ENCODE measurements at regions not wholly inside any gene's neighbourhood (a gene's known extent, or its start where the extent isn't known, plus 50 kb on each side); places are given as distances from the start of the nearest gene placed in this dataset.

DNA sequence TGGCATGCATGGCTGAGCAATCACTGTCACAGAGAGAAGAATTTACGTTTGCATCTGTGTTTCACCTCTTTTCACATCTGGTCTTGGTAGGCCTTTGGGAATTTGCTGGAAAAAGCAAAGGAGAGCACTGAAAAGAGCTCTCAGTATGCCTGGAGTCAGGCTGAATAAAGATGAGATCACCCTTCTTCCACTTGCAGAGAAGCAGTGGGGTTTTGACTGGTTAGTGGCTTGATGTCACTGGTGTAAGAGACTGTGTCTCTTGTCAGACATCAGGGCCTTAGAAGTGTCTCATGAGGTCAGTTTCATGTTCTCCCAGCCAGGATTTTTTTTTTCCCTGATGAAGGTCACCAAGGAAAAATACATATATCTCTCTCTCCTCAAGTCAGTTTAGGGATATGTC is 353.8 kb downstream of the INSIG2 start:
- Histone ChIP-seq H3K27me3 (ENCODE audit: insufficient read depth, low read depth, low read length) (no peaks in the 10 kb centered on the region), H2AFZ (ENCODE audit: low read depth, low read length) (no peak overlapping the region), H3K9me3 (ENCODE audit: low read length) (no peaks in the 10 kb centered on the region), H3K79me2 (replicated peaks; ENCODE audit: insufficient read depth, low read length) (no peaks in the 10 kb centered on the region), H3F3A (ENCODE audit: insufficient read depth, low read length, poor library complexity, severe bottlenecking) (no peaks in the 10 kb centered on the region), H3K36me3 (ENCODE audit: insufficient read depth, low read length) (no peaks in the 10 kb centered on the region), H3K9me2 (ENCODE audit: insufficient read depth, low read length) (no peaks in the 10 kb centered on the region), H4K20me1 (ENCODE audit: insufficient read depth) (no peaks in the 10 kb centered on the region), H3K4me3 (ENCODE audit: low read length) (no peak overlapping the region), H3K9ac (ENCODE audit: low read length) (no peak overlapping the region), H3K4me2 (ENCODE audit: low read length) (no peak overlapping the region), H3K27ac (ENCODE audit: low read length) (no peak overlapping the region)
- TF ChIP-seq EZH2 (IDR thresholded peaks at IDR 0.05; ENCODE audit: borderline replicate concordance, insufficient read depth, low read length, poor library complexity, severe bottlenecking) (no peak), TAF1 (IDR thresholded peaks at IDR 0.05; ENCODE audit: low read depth) (no peak), RAD21 (conservative IDR thresholded peaks at IDR 0.05) (no peak)

DNA sequence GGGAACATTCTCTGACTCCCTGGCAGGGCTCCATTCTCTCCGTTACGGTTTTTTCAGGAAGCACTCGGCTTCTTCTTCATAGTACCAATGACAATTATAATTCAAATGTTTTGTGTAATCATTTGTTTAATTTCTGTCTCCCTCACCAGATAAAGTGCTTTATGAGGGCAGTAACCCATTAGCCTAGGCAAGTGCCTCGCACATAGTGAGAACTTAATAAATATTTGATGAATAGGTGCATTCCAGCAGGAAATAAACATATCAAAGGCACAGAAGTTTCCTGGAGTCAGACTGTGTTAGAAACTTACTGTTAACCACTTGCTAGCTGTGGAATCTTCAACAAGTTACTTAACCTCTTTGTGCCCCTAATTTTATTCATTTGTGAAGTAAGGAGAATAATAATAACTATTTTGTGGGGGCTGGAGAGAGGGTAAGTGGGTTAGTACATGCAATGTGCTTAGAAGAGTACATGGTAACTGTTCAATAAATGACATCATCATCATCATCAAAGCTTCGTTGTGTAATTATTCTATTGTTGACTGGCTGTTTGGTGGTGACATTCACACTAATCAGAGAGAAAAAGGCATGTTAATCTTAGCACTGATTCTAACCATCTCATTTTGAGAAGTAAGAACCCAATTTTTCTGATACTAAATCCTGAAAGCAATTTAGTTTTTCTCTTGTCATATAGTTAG is 352.3 kb downstream of the INSIG2 start:
- Histone ChIP-seq H3K27ac (ENCODE audit: low read length) (no peak overlapping the region), H3K4me2 (ENCODE audit: low read length) (no peak overlapping the region)

More for the DNA sequence above, 352.3 kb downstream of the INSIG2 start:
- Histone ChIP-seq H4K20me1 (ENCODE audit: insufficient read depth) (no peaks in the 10 kb centered on the region), H3K9me2 (ENCODE audit: insufficient read depth, low read length) (no peaks in the 10 kb centered on the region), H3K4me3 (ENCODE audit: low read length) (no peak overlapping the region), H3K79me2 (replicated peaks; ENCODE audit: insufficient read depth, low read length) (no peaks in the 10 kb centered on the region), H2AFZ (ENCODE audit: low read depth, low read length) (no peak overlapping the region), H3K27me3 (ENCODE audit: insufficient read depth, low read depth, low read length) (no peaks in the 10 kb centered on the region), H3F3A (ENCODE audit: insufficient read depth, low read length, poor library complexity, severe bottlenecking) (no peaks in the 10 kb centered on the region), H3K9me3 (ENCODE audit: low read length) (no peaks in the 10 kb centered on the region), H3K9ac (ENCODE audit: low read length) (no peak overlapping the region), H3K36me3 (ENCODE audit: insufficient read depth, low read length) (no peaks in the 10 kb centered on the region)
- no peak for TF ChIP-seq RAD21 (conservative IDR thresholded peaks at IDR 0.05)
- no peak for TF ChIP-seq EZH2 (IDR thresholded peaks at IDR 0.05; ENCODE audit: borderline replicate concordance, insufficient read depth, low read length, poor library complexity, severe bottlenecking)
- no peak for TF ChIP-seq MXI1 (conservative IDR thresholded peaks at IDR 0.05; ENCODE audit: poor library complexity, severe bottlenecking)
- TF ChIP-seq, protein P1, sequence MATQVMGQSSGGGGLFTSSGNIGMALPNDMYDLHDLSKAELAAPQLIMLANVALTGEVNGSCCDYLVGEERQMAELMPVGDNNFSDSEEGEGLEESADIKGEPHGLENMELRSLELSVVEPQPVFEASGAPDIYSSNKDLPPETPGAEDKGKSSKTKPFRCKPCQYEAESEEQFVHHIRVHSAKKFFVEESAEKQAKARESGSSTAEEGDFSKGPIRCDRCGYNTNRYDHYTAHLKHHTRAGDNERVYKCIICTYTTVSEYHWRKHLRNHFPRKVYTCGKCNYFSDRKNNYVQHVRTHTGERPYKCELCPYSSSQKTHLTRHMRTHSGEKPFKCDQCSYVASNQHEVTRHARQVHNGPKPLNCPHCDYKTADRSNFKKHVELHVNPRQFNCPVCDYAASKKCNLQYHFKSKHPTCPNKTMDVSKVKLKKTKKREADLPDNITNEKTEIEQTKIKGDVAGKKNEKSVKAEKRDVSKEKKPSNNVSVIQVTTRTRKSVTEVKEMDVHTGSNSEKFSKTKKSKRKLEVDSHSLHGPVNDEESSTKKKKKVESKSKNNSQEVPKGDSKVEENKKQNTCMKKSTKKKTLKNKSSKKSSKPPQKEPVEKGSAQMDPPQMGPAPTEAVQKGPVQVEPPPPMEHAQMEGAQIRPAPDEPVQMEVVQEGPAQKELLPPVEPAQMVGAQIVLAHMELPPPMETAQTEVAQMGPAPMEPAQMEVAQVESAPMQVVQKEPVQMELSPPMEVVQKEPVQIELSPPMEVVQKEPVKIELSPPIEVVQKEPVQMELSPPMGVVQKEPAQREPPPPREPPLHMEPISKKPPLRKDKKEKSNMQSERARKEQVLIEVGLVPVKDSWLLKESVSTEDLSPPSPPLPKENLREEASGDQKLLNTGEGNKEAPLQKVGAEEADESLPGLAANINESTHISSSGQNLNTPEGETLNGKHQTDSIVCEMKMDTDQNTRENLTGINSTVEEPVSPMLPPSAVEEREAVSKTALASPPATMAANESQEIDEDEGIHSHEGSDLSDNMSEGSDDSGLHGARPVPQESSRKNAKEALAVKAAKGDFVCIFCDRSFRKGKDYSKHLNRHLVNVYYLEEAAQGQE (IDR thresholded peaks at IDR 0.05; ENCODE audit: borderline replicate concordance) = no peak
- TF ChIP-seq SMC3 (conservative IDR thresholded peaks at IDR 0.05; ENCODE audit: poor library complexity) = no peak
- TF ChIP-seq EP300 (conservative IDR thresholded peaks at IDR 0.05; ENCODE audit: poor library complexity, severe bottlenecking) = no peak
- TF ChIP-seq TAF1 (IDR thresholded peaks at IDR 0.05; ENCODE audit: low read depth) = no peak
- no peak for TF ChIP-seq POLR2AphosphoS5 (IDR thresholded peaks at IDR 0.05)
- TF ChIP-seq, protein P2, sequence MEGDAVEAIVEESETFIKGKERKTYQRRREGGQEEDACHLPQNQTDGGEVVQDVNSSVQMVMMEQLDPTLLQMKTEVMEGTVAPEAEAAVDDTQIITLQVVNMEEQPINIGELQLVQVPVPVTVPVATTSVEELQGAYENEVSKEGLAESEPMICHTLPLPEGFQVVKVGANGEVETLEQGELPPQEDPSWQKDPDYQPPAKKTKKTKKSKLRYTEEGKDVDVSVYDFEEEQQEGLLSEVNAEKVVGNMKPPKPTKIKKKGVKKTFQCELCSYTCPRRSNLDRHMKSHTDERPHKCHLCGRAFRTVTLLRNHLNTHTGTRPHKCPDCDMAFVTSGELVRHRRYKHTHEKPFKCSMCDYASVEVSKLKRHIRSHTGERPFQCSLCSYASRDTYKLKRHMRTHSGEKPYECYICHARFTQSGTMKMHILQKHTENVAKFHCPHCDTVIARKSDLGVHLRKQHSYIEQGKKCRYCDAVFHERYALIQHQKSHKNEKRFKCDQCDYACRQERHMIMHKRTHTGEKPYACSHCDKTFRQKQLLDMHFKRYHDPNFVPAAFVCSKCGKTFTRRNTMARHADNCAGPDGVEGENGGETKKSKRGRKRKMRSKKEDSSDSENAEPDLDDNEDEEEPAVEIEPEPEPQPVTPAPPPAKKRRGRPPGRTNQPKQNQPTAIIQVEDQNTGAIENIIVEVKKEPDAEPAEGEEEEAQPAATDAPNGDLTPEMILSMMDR (IDR thresholded peaks at IDR 0.05; ENCODE audit: poor library complexity, severe bottlenecking) = no peak
